SK-N-SH treated with all-trans-retinoic acid at 6 μM for 48 hours (cell line): ENCODE measurements at regions not wholly inside any gene's neighbourhood (a gene's known extent, or its start where the extent isn't known, plus 50 kb on each side); places are given as distances from the start of the nearest gene placed in this dataset.

ENCODE experiments used
- ARNTL ChIP-seq: fragments of 450-650 bp; formaldehyde crosslinking; IDR thresholded peaks from 2 replicates; pipeline ENCODE4 v1.5.0; 2020; ENCODE audit warnings: low read depth, mild to moderate bottlenecking, moderate library complexity, borderline replicate concordance
- CSDC2 ChIP-seq: fragments of 250-450 bp; sonication (Bioruptor Pico); IDR thresholded peaks from 2 replicates; pipeline ENCODE4 v1.5.0; 2020; ENCODE audit warnings: mild to moderate bottlenecking, moderate library complexity
- GLIS3 ChIP-seq: fragments of 250-450 bp; sonication (Bioruptor Pico); IDR thresholded peaks from 2 replicates; pipeline ENCODE4 v1.5.0; 2020; ENCODE audit warnings: mild to moderate bottlenecking, moderate library complexity
- ISL1 ChIP-seq: fragments of 250-450 bp; sonication (Bioruptor Pico); IDR thresholded peaks from 2 replicates; pipeline ENCODE4 v2.1.2; 2022; ENCODE audit warnings: mild to moderate bottlenecking, moderate library complexity
- PPARA ChIP-seq: fragments of 250-450 bp; sonication (Bioruptor Pico); IDR thresholded peaks from 2 replicates; pipeline ENCODE4 v1.5.0; 2020; ENCODE audit warnings: mild to moderate bottlenecking, borderline replicate concordance
- RARB ChIP-seq: fragments of 250-450 bp; sonication (Bioruptor Pico); IDR thresholded peaks from 2 replicates; pipeline ENCODE4 v1.8.0; 2021; ENCODE audit warnings: mild to moderate bottlenecking, moderate library complexity
- ZFP30 ChIP-seq: fragments of 450-650 bp; formaldehyde crosslinking; IDR thresholded peaks from 2 replicates; pipeline ENCODE4 v1.5.0; 2022; ENCODE audit warnings: mild to moderate bottlenecking, moderate library complexity
- TF ChIP-seq, protein P1 (sequence below): fragments of 250-450 bp; sonication (Bioruptor Pico); IDR thresholded peaks from 2 replicates; pipeline ENCODE4 v1.8.0; 2020; ENCODE audit warnings: mild to moderate bottlenecking, moderate library complexity, borderline replicate concordance
- TF ChIP-seq, protein P2 (sequence below): fragments of 250-450 bp; sonication (Bioruptor Pico); IDR thresholded peaks from 2 replicates; pipeline ENCODE4 v1.5.1; 2020; ENCODE audit warnings: low read depth, mild to moderate bottlenecking, moderate library complexity

DNA sequence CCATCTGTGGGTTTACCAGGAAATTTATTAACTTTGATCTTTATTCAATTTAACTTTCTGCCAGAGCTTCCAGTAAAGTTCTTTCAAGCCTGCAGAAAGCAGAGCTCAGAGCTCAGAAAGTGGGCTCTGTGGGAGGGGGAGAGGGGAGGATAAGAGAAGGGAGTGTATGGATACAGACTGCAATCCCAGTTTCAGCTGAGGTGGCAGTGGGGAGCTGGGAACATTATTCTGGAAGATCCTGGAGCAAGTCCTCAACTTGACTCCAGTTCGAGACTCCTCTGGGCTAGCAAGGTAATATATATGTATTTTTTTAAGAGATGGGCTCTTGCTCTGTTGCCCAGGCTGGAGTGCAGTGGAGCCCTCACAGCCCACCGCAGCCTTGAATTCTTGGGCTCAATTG, 108.9 kb upstream of the NABP1 start:
- TF ChIP-seq RARB (CRISPR knock-in tag) (no peak), ISL1 (CRISPR knock-in tag) (no peak), ZFP30 (CRISPR knock-in tag) (no peak), PPARA (CRISPR knock-in tag) (no peak), CSDC2 (CRISPR knock-in tag) (no peak), ARNTL (no peak), GLIS3 (CRISPR knock-in tag) (no peak)
- TF ChIP-seq, protein P1, sequence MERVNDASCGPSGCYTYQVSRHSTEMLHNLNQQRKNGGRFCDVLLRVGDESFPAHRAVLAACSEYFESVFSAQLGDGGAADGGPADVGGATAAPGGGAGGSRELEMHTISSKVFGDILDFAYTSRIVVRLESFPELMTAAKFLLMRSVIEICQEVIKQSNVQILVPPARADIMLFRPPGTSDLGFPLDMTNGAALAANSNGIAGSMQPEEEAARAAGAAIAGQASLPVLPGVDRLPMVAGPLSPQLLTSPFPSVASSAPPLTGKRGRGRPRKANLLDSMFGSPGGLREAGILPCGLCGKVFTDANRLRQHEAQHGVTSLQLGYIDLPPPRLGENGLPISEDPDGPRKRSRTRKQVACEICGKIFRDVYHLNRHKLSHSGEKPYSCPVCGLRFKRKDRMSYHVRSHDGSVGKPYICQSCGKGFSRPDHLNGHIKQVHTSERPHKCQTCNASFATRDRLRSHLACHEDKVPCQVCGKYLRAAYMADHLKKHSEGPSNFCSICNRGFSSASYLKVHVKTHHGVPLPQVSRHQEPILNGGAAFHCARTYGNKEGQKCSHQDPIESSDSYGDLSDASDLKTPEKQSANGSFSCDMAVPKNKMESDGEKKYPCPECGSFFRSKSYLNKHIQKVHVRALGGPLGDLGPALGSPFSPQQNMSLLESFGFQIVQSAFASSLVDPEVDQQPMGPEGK (CRISPR knock-in tag) = no peak
- TF ChIP-seq, protein P2, sequence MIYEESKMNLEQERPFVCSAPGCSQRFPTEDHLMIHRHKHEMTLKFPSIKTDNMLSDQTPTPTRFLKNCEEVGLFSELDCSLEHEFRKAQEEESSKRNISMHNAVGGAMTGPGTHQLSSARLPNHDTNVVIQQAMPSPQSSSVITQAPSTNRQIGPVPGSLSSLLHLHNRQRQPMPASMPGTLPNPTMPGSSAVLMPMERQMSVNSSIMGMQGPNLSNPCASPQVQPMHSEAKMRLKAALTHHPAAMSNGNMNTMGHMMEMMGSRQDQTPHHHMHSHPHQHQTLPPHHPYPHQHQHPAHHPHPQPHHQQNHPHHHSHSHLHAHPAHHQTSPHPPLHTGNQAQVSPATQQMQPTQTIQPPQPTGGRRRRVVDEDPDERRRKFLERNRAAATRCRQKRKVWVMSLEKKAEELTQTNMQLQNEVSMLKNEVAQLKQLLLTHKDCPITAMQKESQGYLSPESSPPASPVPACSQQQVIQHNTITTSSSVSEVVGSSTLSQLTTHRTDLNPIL (CRISPR knock-in tag) = no peak
